PC-9 (cell line): ENCODE measurements at regions not wholly inside any gene's neighbourhood (a gene's known extent, or its start where the extent isn't known, plus 50 kb on each side); places are given as distances from the start of the nearest gene placed in this dataset.

Experiments used
- BruUV-seq: library from RNA; stranded (reverse); fragments of 400-500 nt; replicated peaks from 2 replicates; lab custom pipeline; 2021; lab: Mats Ljungman, UMichigan
- CTCF ChIA-PET: fragments of 300-600 bp; sonication (Branson Sonifier 250); formaldehyde crosslinking; loops from one replicate; lab custom pipeline; 2022; ENCODE audit warnings: antibody characterized with exemption; lab: Charles Lee
- POLR2A ChIA-PET: fragments of 300-600 bp; sonication (Branson Sonifier 250); formaldehyde crosslinking; loops from one replicate; lab custom pipeline; 2022; ENCODE audit warnings: antibody characterized with exemption; ENCODE audit not compliant: unreplicated experiment; lab: Charles Lee
- DNase-seq, 2 experiments: peaks; one replicate each; pipeline versions ENCODE4 v3.0.0 to v3.0.0-alpha.2; 2015 to 2022; ENCODE audit warnings: mixed read lengths in 1 of 2
- H2AFZ ChIP-seq: fragments of 200-600 bp; sonication (generic); 2 replicates; pipeline ENCODE4 v1.8.1; 2017; ENCODE audit warnings: antibody characterized with exemption
- H3F3A ChIP-seq: fragments of 200-600 bp; sonication (generic); 2 replicates; pipeline ENCODE4 v1.8.1; 2017; ENCODE audit warnings: antibody characterized with exemption, mild to moderate bottlenecking, low read depth; ENCODE audit not compliant: insufficient read depth
- H3K27ac ChIP-seq: fragments of 200-600 bp; sonication (generic); 2 replicates; pipeline ENCODE4 v1.6.1; 2016; ENCODE audit warnings: mixed run types
- H3K27me3 ChIP-seq: fragments of 200-600 bp; sonication (generic); 2 replicates; pipeline ENCODE4 v1.6.1; 2016; ENCODE audit warnings: low read depth, mixed run types; ENCODE audit not compliant: insufficient read depth
- H3K36me3 ChIP-seq: fragments of 200-600 bp; sonication (generic); 2 replicates; pipeline ENCODE4 v1.6.1; 2016; ENCODE audit warnings: low read depth, mixed run types
- H3K4me1 ChIP-seq: fragments of 200-600 bp; sonication (generic); replicated peaks from 2 replicates; pipeline ENCODE4 v1.6.1; 2016; ENCODE audit warnings: mixed run types; ENCODE audit not compliant: insufficient read depth
- H3K4me2 ChIP-seq: fragments of 200-600 bp; sonication (generic); 2 replicates; pipeline ENCODE4 v1.6.1; 2017; ENCODE audit warnings: mixed run types
- H3K4me3 ChIP-seq: fragments of 200-600 bp; sonication (generic); 2 replicates; pipeline ENCODE4 v1.6.1; 2016; ENCODE audit warnings: mixed run types
- H3K79me2 ChIP-seq: fragments of 200-600 bp; sonication (generic); 2 replicates; pipeline ENCODE4 v1.6.1; 2017; ENCODE audit warnings: low read depth, mixed run types
- H3K9me2 ChIP-seq: fragments of 200-600 bp; sonication (generic); 2 replicates; pipeline ENCODE4 v1.8.1; 2017; ENCODE audit warnings: mild to moderate bottlenecking; ENCODE audit not compliant: insufficient read depth
- H3K9me3 ChIP-seq: fragments of 200-600 bp; sonication (generic); 2 replicates; pipeline ENCODE4 v1.8.1; 2016; ENCODE audit warnings: low read depth; ENCODE audit not compliant: insufficient read depth
- H4K20me1 ChIP-seq: fragments of 200-600 bp; sonication (generic); 2 replicates; pipeline ENCODE4 v1.8.1; 2017; ENCODE audit not compliant: insufficient read depth
- EZH2 ChIP-seq: fragments of 200-600 bp; sonication (generic); IDR thresholded peaks from 2 replicates; pipeline ENCODE4 v1.8.0; 2017; ENCODE audit warnings: antibody characterized with exemption, low read depth
- intact Hi-C: fragments of 100-400 bp; cut with micrococcal nuclease; formaldehyde crosslinking; loops from one replicate; pipeline ENCODE4 v1.10.0; 2022; ENCODE audit not compliant: unreplicated experiment
- TF ChIP-seq, protein P1 (sequence below): fragments of 200-600 bp; sonication (generic); conservative IDR thresholded peaks from 2 replicates; pipeline ENCODE4 v1.6.1; 2017; ENCODE audit warnings: mixed run types, antibody characterized with exemption, mild to moderate bottlenecking, moderate library complexity

DNA sequence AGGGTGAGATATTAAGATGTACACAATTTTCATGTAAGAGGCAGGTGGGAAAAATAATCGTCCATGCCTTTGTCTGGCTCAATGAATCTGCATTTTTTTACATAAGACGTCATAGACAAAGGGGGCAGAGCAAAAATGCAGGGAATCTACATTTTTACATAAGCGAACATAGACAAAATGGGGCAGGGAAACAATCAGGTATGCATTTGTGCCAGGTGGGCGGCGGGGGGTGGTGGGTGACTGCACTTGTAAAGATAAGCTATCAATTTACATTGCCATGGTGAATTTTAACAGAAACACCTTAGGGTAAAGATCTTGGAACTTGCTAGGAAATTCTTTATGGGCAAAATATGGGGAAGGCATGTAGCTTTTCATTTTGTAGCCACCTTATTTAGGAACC is 96.3 kb upstream of the CES5A start:
- H2AFZ ChIP-seq, result no peak overlapping the region
- no peak overlapping the region for H3K4me2 ChIP-seq
- DNase-seq, result no peak
- TF ChIP-seq EZH2, result no peak
- no peaks in the 10 kb centered on the region for H3K9me3 ChIP-seq
- BruUV-seq, result no TSS peak
- POLR2A ChIA-PET, result interaction anchor here (0.6 kb wide), 1 partner anchor 471 kb away, joined by 4 read pairs; no protein-coding TSS in a partner anchor
- intact Hi-C loops, result no loop called here
- H3K36me3 ChIP-seq, result no peaks in the 10 kb centered on the region
- 0 out of 2 replicates have a peak, but pooled peaks cover under 1% of the 10 kb centered on the region for H3F3A ChIP-seq
- H3K9me2 ChIP-seq, result no peaks in the 10 kb centered on the region
- H3K27me3 ChIP-seq, result no peaks in the 10 kb centered on the region
- peaks cover 14% of the 10 kb centered on the region for H3K4me1 ChIP-seq
- H3K27ac ChIP-seq, result no peak overlapping the region
- H3K79me2 ChIP-seq, result no peaks in the 10 kb centered on the region
- CTCF ChIA-PET, result no interaction called here
- H4K20me1 ChIP-seq, result no peaks in the 10 kb centered on the region
- H3K4me3 ChIP-seq, result no peak overlapping the region

- no peak for DNase-seq
- H4K20me1 ChIP-seq, result no peaks in the 10 kb centered on the region
- no peak overlapping the region for H2AFZ ChIP-seq
- POLR2A ChIA-PET, result no interaction called here
- H3K27ac ChIP-seq, result no peak overlapping the region
- H3K4me1 ChIP-seq, result peaks cover 34% of the 10 kb centered on the region
- peaks cover 9% of the 10 kb centered on the region; the same call in 1 of the 2 replicates for H3F3A ChIP-seq
- intact Hi-C loops, result loop anchor here (5.0 kb wide), 1 partner anchor 279 kb away; no protein-coding TSS in a partner anchor
- no peaks in the 10 kb centered on the region for H3K9me2 ChIP-seq
- H3K4me3 ChIP-seq, result no peak overlapping the region
- H3K79me2 ChIP-seq, result no peaks in the 10 kb centered on the region
- H3K27me3 ChIP-seq, result no peaks in the 10 kb centered on the region
- no peaks in the 10 kb centered on the region for H3K9me3 ChIP-seq
- no TSS peak for BruUV-seq
- H3K4me2 ChIP-seq, result no peak overlapping the region
- TF ChIP-seq EZH2, result no peak
- TF ChIP-seq, protein P1, sequence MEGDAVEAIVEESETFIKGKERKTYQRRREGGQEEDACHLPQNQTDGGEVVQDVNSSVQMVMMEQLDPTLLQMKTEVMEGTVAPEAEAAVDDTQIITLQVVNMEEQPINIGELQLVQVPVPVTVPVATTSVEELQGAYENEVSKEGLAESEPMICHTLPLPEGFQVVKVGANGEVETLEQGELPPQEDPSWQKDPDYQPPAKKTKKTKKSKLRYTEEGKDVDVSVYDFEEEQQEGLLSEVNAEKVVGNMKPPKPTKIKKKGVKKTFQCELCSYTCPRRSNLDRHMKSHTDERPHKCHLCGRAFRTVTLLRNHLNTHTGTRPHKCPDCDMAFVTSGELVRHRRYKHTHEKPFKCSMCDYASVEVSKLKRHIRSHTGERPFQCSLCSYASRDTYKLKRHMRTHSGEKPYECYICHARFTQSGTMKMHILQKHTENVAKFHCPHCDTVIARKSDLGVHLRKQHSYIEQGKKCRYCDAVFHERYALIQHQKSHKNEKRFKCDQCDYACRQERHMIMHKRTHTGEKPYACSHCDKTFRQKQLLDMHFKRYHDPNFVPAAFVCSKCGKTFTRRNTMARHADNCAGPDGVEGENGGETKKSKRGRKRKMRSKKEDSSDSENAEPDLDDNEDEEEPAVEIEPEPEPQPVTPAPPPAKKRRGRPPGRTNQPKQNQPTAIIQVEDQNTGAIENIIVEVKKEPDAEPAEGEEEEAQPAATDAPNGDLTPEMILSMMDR, result no peak
- H3K36me3 ChIP-seq, result no peaks in the 10 kb centered on the region
- CTCF ChIA-PET, result no interaction called here
Observed at GRCh38 chr16:55968221-55968620, 93.0 kb upstream of the CES5A start.

GRCh38 chr16:55964923-55965475 is 89.8 kb upstream of the CES5A start:
- Histone ChIP-seq H3K27ac (no peak overlapping the region), H3F3A (peaks cover 9% of the 10 kb centered on the region; the same call in 1 of the 2 replicates), H3K4me2 (peak overlapping the region; percentile 81), H3K4me1 (peaks cover 34% of the 10 kb centered on the region), H3K36me3 (no peaks in the 10 kb centered on the region), H3K9me2 (no peaks in the 10 kb centered on the region), H3K9me3 (no peaks in the 10 kb centered on the region), H4K20me1 (no peaks in the 10 kb centered on the region), H3K4me3 (no peak overlapping the region), H3K27me3 (no peaks in the 10 kb centered on the region), H3K79me2 (no peaks in the 10 kb centered on the region), H2AFZ (0 out of 2 replicates have a peak overlapping the region, but pooled peaks have one; percentile 41)
- intact Hi-C loops, result loop anchor here (5.0 kb wide), 1 partner anchor 282 kb away; no protein-coding TSS in a partner anchor
- POLR2A ChIA-PET, result no interaction called here
- no TSS peak for BruUV-seq
- CTCF ChIA-PET, result no interaction called here
- no peak for TF ChIP-seq EZH2
- TF ChIP-seq, protein P1, result no peak
- peak in 1 of 2 experiments; percentile 10 for DNase-seq

GRCh38 chr16:55955845-55956244 is 80.7 kb upstream of the CES5A start:
- ChIA-PET POLR2A (no interaction called here), CTCF (no interaction called here)
- Histone ChIP-seq H3K4me2 (no peak overlapping the region), H3F3A (no peaks in the 10 kb centered on the region), H3K79me2 (no peaks in the 10 kb centered on the region), H3K4me1 (no peaks in the 10 kb centered on the region), H3K9me2 (no peaks in the 10 kb centered on the region), H4K20me1 (no peaks in the 10 kb centered on the region), H2AFZ (no peak overlapping the region), H3K4me3 (no peak overlapping the region), H3K9me3 (no peaks in the 10 kb centered on the region), H3K27me3 (no peaks in the 10 kb centered on the region), H3K27ac (no peak overlapping the region), H3K36me3 (no peaks in the 10 kb centered on the region)
- no TSS peak for BruUV-seq
- no peak for DNase-seq
- no peak for TF ChIP-seq EZH2
- TF ChIP-seq, protein P1, result no peak
- intact Hi-C loops, result no loop called here
